Upper lobe of left lung (tissue), 6 donors: ENCODE measurements at regions not wholly inside any gene's neighbourhood (a gene's known extent, or its start where the extent isn't known, plus 50 kb on each side); places are given as distances from the start of the nearest gene placed in this dataset.

Experiments
- ATAC-seq, 2 donors: fragments of 200-7000 bp; cut with Tn5 transposase; one replicate each; pipeline ENCODE4 v1.9.1; 2022; ENCODE audit warnings: mild to moderate bottlenecking in 2 of 2, moderate library complexity in 2 of 2; ENCODE audit not compliant: low FRiP score in 2 of 2
- DNase-seq, 2 donors: peaks; one replicate each; pipeline ENCODE4 v3.0.0-alpha.2; 2019 to 2020
- H3K27ac ChIP-seq, 4 donors: fragments of 200-600 bp; sonication (generic); one replicate each; pipeline ENCODE4 v1.5.1; 2016 to 2019
- H3K27me3 ChIP-seq, 4 donors: fragments of 200-600 bp; sonication (generic); one replicate each; pipeline ENCODE4 v1.5.1; 2017 to 2019
- H3K36me3 ChIP-seq, 4 donors: fragments of 200-600 bp; sonication (generic); one replicate each; pipeline ENCODE4 v1.5.1; 2016 to 2019
- H3K4me1 ChIP-seq, 4 donors: fragments of 200-600 bp; sonication (generic); one replicate each; pipeline ENCODE4 v1.5.1; 2018 to 2019
- H3K4me3 ChIP-seq, 4 donors: fragments of 200-600 bp; sonication (generic); one replicate each; pipeline ENCODE4 v1.5.1; 2017 to 2019; ENCODE audit warnings: mild to moderate bottlenecking in 2 of 4, moderate library complexity in 1 of 4
- H3K9me3 ChIP-seq, 4 donors: fragments of 200-600 bp; sonication (generic); one replicate each; pipeline ENCODE4 v1.5.1; 2018 to 2019
- CTCF ChIP-seq, 6 experiments: fragments of 450-650 bp in 4 of 6; fragments of 200-600 bp in 2 of 6; sonication (generic) in 2 of 6; IDR thresholded peaks; one replicate each; pipeline ENCODE4 v1.5.1; 2016 to 2019; ENCODE audit warnings: antibody characterized with exemption in 6 of 6
- EP300 ChIP-seq, 4 donors: sonication (generic); formaldehyde crosslinking; IDR thresholded peaks; one replicate each; pipeline ENCODE4 v1.5.1; 2017; ENCODE audit warnings: antibody characterized with exemption in 4 of 4, control low read depth in 2 of 4
- POLR2A ChIP-seq, 4 donors: fragments of 450-650 bp; IDR thresholded peaks; one replicate each; pipeline ENCODE4 v1.5.1; 2016 to 2017; ENCODE audit warnings: antibody characterized with exemption in 4 of 4, mild to moderate bottlenecking in 2 of 4
- POLR2AphosphoS5 ChIP-seq, 2 donors: sonication (generic); formaldehyde crosslinking; IDR thresholded peaks; one replicate each; pipeline ENCODE4 v1.5.1; 2017; ENCODE audit warnings: antibody characterized with exemption in 2 of 2
- WGBS, 2 donors: methylation state at CpG; one replicate each; pipeline ENCODE4 v1.1.5; 2017 to 2018; 5-methylcytosine and 5-hydroxymethylcytosine counted together
- donor health status: DM: no; HTN: no; CAD: no; lungs with moderate emphysema.
- donor health status: DM: no; HTN: yes; CAD: no; lungs with severe emphysema.

- no peaks in the 10 kb centered on the region for H3K36me3 ChIP-seq
- WGBS, 2 donors: 76 to 82% methylated on average over 2 of the region's 2 CpGs
- DNase-seq (no peak), ATAC-seq (no peak)
- H3K4me1 ChIP-seq: peaks cover 7 to 25% (median 12%) of the 10 kb centered on the region in 4 donors
- no peak for TF ChIP-seq EP300 (IDR thresholded peaks at IDR 0.05)
- no peak for TF ChIP-seq POLR2AphosphoS5 (IDR thresholded peaks at IDR 0.05)
- TF ChIP-seq CTCF (IDR thresholded peaks at IDR 0.05): no peak
- no peak for TF ChIP-seq POLR2A (IDR thresholded peaks at IDR 0.05)
- H3K27me3 ChIP-seq: no peaks in the 10 kb centered on the region
- H3K27ac ChIP-seq: no peak overlapping the region
- H3K4me3 ChIP-seq: no peak overlapping the region
- no peaks in the 10 kb centered on the region for H3K9me3 ChIP-seq
Measured at GRCh38 chr2:136215449-136215848, 97.5 kb upstream of the CXCR4 start.

- WGBS, 2 donors: 33 to 38% methylated on average over 5 of the region's 5 CpGs
- Histone ChIP-seq H3K9me3 (peaks cover 0 to 6% (median 0%) of the 10 kb centered on the region in 4 donors), H3K4me3 (no peak overlapping the region), H3K36me3 (no peaks in the 10 kb centered on the region), H3K27me3 (no peaks in the 10 kb centered on the region), H3K4me1 (peaks cover 7 to 25% (median 12%) of the 10 kb centered on the region in 4 donors), H3K27ac (peak overlapping the region in 3 of 4 donors; percentile 4 to 50 (median 16))
- TF ChIP-seq EP300 (IDR thresholded peaks at IDR 0.05): peak in 2 of 4 donors; percentile 36 to 94
- TF ChIP-seq POLR2AphosphoS5 (IDR thresholded peaks at IDR 0.05): peak in 1 of 2 donors; percentile 50
- TF ChIP-seq POLR2A (IDR thresholded peaks at IDR 0.05): peak in 1 of 4 donors; percentile 56
- no peak for TF ChIP-seq CTCF (IDR thresholded peaks at IDR 0.05)
- peak in 1 of 2 donors; percentile 48 for DNase-seq
- peak in 1 of 2 donors; percentile 63 for ATAC-seq
Measured at GRCh38 chr2:136214307-136215200, 96.6 kb upstream of the CXCR4 start.

- no peaks in the 10 kb centered on the region for H3K36me3 ChIP-seq
- peak overlapping the region in 3 of 4 donors; percentile 4 to 50 (median 16) for H3K27ac ChIP-seq
- H3K4me3 ChIP-seq: no peak overlapping the region
- peaks cover 7 to 25% (median 13%) of the 10 kb centered on the region in 4 donors for H3K4me1 ChIP-seq
- peaks cover 0 to 6% (median 0%) of the 10 kb centered on the region in 4 donors for H3K9me3 ChIP-seq
- no peaks in the 10 kb centered on the region for H3K27me3 ChIP-seq
- WGBS, 2 donors: 54 to 71% methylated on average over 3 of the region's 3 CpGs
- DNase-seq: no peak
- ATAC-seq: no peak
- TF ChIP-seq EP300 (IDR thresholded peaks at IDR 0.05) (no peak), POLR2AphosphoS5 (IDR thresholded peaks at IDR 0.05) (no peak), POLR2A (IDR thresholded peaks at IDR 0.05) (no peak), CTCF (IDR thresholded peaks at IDR 0.05) (no peak)
Measured at GRCh38 chr2:136213836-136214235, 95.9 kb upstream of the CXCR4 start.

GRCh38 chr2:136212426-136213378, 94.8 kb upstream of the CXCR4 start:
- Histone ChIP-seq H3K36me3 (no peaks in the 10 kb centered on the region), H3K4me3 (no peak overlapping the region), H3K4me1 (peaks cover 7 to 25% (median 14%) of the 10 kb centered on the region in 4 donors), H3K27ac (no peak overlapping the region), H3K27me3 (no peaks in the 10 kb centered on the region), H3K9me3 (peaks cover 0 to 6% (median 0%) of the 10 kb centered on the region in 4 donors)
- WGBS, 2 donors: 52 to 67% methylated on average over 5 of the region's 5 CpGs
- DNase-seq: no peak
- TF ChIP-seq EP300 (IDR thresholded peaks at IDR 0.05) (no peak), POLR2AphosphoS5 (IDR thresholded peaks at IDR 0.05) (no peak), CTCF (IDR thresholded peaks at IDR 0.05) (no peak)
- ATAC-seq: no peak
